ENCODE measurements at regions not wholly inside any gene's neighbourhood (a gene's known extent, or its start where the extent isn't known, plus 50 kb on each side); places are given as distances from the start of the nearest gene placed in this dataset.

GRCh38 chr15:77790481-77790880 is 157.8 kb upstream of the LINGO1 start:
- Histone ChIP-seq H3K4me2 (ENCODE audit: low read length) (no peak overlapping the region), H3F3A (ENCODE audit: insufficient read depth, low read length, poor library complexity, severe bottlenecking) (no peaks in the 10 kb centered on the region), H3K27me3 (ENCODE audit: insufficient read depth, low read depth, low read length) (no peaks in the 10 kb centered on the region), H3K9me3 (ENCODE audit: low read length) (no peaks in the 10 kb centered on the region), H3K79me2 (replicated peaks; ENCODE audit: insufficient read depth, low read length) (no peaks in the 10 kb centered on the region), H3K9ac (ENCODE audit: low read length) (no peak overlapping the region), H3K27ac (ENCODE audit: low read length) (no peak overlapping the region), H2AFZ (ENCODE audit: low read depth, low read length) (no peak overlapping the region), H4K20me1 (ENCODE audit: insufficient read depth) (no peaks in the 10 kb centered on the region), H3K4me3 (ENCODE audit: low read length) (no peak overlapping the region), H3K9me2 (ENCODE audit: insufficient read depth, low read length) (no peaks in the 10 kb centered on the region), H3K36me3 (ENCODE audit: insufficient read depth, low read length) (no peaks in the 10 kb centered on the region)
- TF ChIP-seq REST (IDR thresholded peaks at IDR 0.05; ENCODE audit: borderline replicate concordance): no peak
- no peak for TF ChIP-seq CTCF (IDR thresholded peaks at IDR 0.05; ENCODE audit: poor library complexity, severe bottlenecking)
- no peak for TF ChIP-seq EZH2 (IDR thresholded peaks at IDR 0.05; ENCODE audit: borderline replicate concordance, insufficient read depth, low read length, poor library complexity, severe bottlenecking)
- TF ChIP-seq TAF1 (IDR thresholded peaks at IDR 0.05; ENCODE audit: low read depth): no peak
- TF ChIP-seq RAD21 (conservative IDR thresholded peaks at IDR 0.05): no peak
- no peak for TF ChIP-seq POLR2AphosphoS5 (IDR thresholded peaks at IDR 0.05)
- TF ChIP-seq MXI1 (conservative IDR thresholded peaks at IDR 0.05; ENCODE audit: poor library complexity, severe bottlenecking): no peak
- TF ChIP-seq SMC3 (conservative IDR thresholded peaks at IDR 0.05; ENCODE audit: poor library complexity): no peak
- TF ChIP-seq EP300 (conservative IDR thresholded peaks at IDR 0.05; ENCODE audit: poor library complexity, severe bottlenecking): no peak

- no peaks in the 10 kb centered on the region for H3K9me3 ChIP-seq (ENCODE audit: low read length)
- no peak overlapping the region for H3K4me2 ChIP-seq (ENCODE audit: low read length)
- H4K20me1 ChIP-seq (ENCODE audit: insufficient read depth): no peaks in the 10 kb centered on the region
- no peak overlapping the region for H3K27ac ChIP-seq (ENCODE audit: low read length)
- H3K4me3 ChIP-seq (ENCODE audit: low read length): no peak overlapping the region
- no peaks in the 10 kb centered on the region for H3K9me2 ChIP-seq (ENCODE audit: insufficient read depth, low read length)
- no peaks in the 10 kb centered on the region for H3K36me3 ChIP-seq (ENCODE audit: insufficient read depth, low read length)
- H3K9ac ChIP-seq (ENCODE audit: low read length): no peak overlapping the region
- H3F3A ChIP-seq (ENCODE audit: insufficient read depth, low read length, poor library complexity, severe bottlenecking): no peaks in the 10 kb centered on the region
- H3K79me2 ChIP-seq (replicated peaks; ENCODE audit: insufficient read depth, low read length): no peaks in the 10 kb centered on the region
- no peaks in the 10 kb centered on the region for H3K27me3 ChIP-seq (ENCODE audit: insufficient read depth, low read depth, low read length)
- no peak overlapping the region for H2AFZ ChIP-seq (ENCODE audit: low read depth, low read length)
- TF ChIP-seq MXI1 (conservative IDR thresholded peaks at IDR 0.05; ENCODE audit: poor library complexity, severe bottlenecking) (no peak), SMC3 (conservative IDR thresholded peaks at IDR 0.05; ENCODE audit: poor library complexity) (no peak), CTCF (IDR thresholded peaks at IDR 0.05; ENCODE audit: poor library complexity, severe bottlenecking) (no peak), RAD21 (conservative IDR thresholded peaks at IDR 0.05) (no peak), TAF1 (IDR thresholded peaks at IDR 0.05; ENCODE audit: low read depth) (no peak), EP300 (conservative IDR thresholded peaks at IDR 0.05; ENCODE audit: poor library complexity, severe bottlenecking) (no peak), REST (IDR thresholded peaks at IDR 0.05; ENCODE audit: borderline replicate concordance) (no peak), EZH2 (IDR thresholded peaks at IDR 0.05; ENCODE audit: borderline replicate concordance, insufficient read depth, low read length, poor library complexity, severe bottlenecking) (no peak), POLR2AphosphoS5 (IDR thresholded peaks at IDR 0.05) (no peak)
Measured at GRCh38 chr15:77786956-77787355, 154.2 kb upstream of the LINGO1 start.

Data from neural cell (in vitro differentiated cells).